ENCODE measurements at regions not wholly inside any gene's neighbourhood (a gene's known extent, or its start where the extent isn't known, plus 50 kb on each side); places are given as distances from the start of the nearest gene placed in this dataset.

- intact Hi-C loops (cut with micrococcal nuclease), result no loop called here
- POLR2A ChIA-PET, result interaction anchor here (1.1 kb wide), 1 partner anchor 42 kb away, joined by 3 read pairs; no protein-coding TSS in a partner anchor
- CTCF ChIA-PET (ENCODE audit: low intra/inter-chr PET ratio), result no interaction called here
- no TSS peak for BruUV-seq (replicated peaks)
- H3K9me3 ChIP-seq (replicated peaks; ENCODE audit: control insufficient read depth, insufficient read depth, low read depth, low read length), result no peaks in the 10 kb centered on the region
- H3K79me2 ChIP-seq (ENCODE audit: control insufficient read depth, insufficient read depth, low read length), result no peaks in the 10 kb centered on the region
- H3K9ac ChIP-seq (ENCODE audit: insufficient read depth in 1 of 2, low read depth in 2 of 2, low read length in 2 of 2), result no peak overlapping the region
- H3K27me3 ChIP-seq (ENCODE audit: control insufficient read depth in 2 of 2, insufficient read depth in 2 of 2, low read length in 2 of 2), result no peaks in the 10 kb centered on the region
- no peaks in the 10 kb centered on the region for H3K9me1 ChIP-seq (ENCODE audit: control insufficient read depth, insufficient read depth, low read length)
- no peak overlapping the region for H3K27ac ChIP-seq (ENCODE audit: extremely low read depth, low read depth, low read length)
- ATAC-seq (no peak), FAIRE-seq (no peak), DNase-seq (ENCODE audit: extremely low read depth in 1 of 4, low spot score in 3 of 4) (no peak)
- no peak overlapping the region for H3K4me3 ChIP-seq
- H3K36me3 ChIP-seq (ENCODE audit: control insufficient read depth, insufficient read depth, low read length), result no peaks in the 10 kb centered on the region
- 0% methylated on average over 2 of the region's 2 CpGs for WGBS (ENCODE audit: insufficient coverage, low coverage, missing lambda C conversion rate)
- H3K4me2 ChIP-seq (ENCODE audit: insufficient read depth, low read length), result no peak overlapping the region
- H2AFZ ChIP-seq (ENCODE audit: low read depth, low read length), result no peak overlapping the region
- no peaks in the 10 kb centered on the region for H3K4me1 ChIP-seq (replicated peaks in 1 of 2; ENCODE audit: control insufficient read depth in 2 of 2, insufficient read depth in 2 of 2, low read length in 2 of 2)
- in situ Hi-C loops (cut with MboI), result no loop called here
- TF ChIP-seq MIER1 (IDR thresholded peaks at IDR 0.05; ENCODE audit: low read depth) (no peak), MAFG (tag; conservative IDR thresholded peaks at IDR 0.05) (peak; percentile 52; the same call in 1 of the 2 replicates)
- no peaks in the 10 kb centered on the region for H4K20me1 ChIP-seq (replicated peaks; ENCODE audit: control insufficient read depth, insufficient read depth, low read length)
Measured at GRCh38 chr1:58418283-58419228, 128.0 kb downstream of the OMA1 start.

- no peak for TF ChIP-seq ZNF280A (IDR thresholded peaks at IDR 0.05; ENCODE audit: low read depth, partially characterized antibody)
- no peak for TF ChIP-seq RFX5 (IDR thresholded peaks at IDR 0.05; ENCODE audit: low read depth, low read length)
- no peak for TF ChIP-seq KDM4B (IDR thresholded peaks at IDR 0.05; ENCODE audit: borderline replicate concordance in 2 of 2, low read depth in 1 of 2)
- TF ChIP-seq ZBTB5 (IDR thresholded peaks at IDR 0.05), result no peak
- TF ChIP-seq CHD2 (IDR thresholded peaks at IDR 0.05; ENCODE audit: low read depth, low read length), result no peak
- TF ChIP-seq ZBTB9 (CRISPR knock-in tag; IDR thresholded peaks at IDR 0.05), result no peak
- no peak for TF ChIP-seq KAT7 (CRISPR knock-in tag; IDR thresholded peaks at IDR 0.05; ENCODE audit: borderline replicate concordance)
- peaks cover 0 to 2% of the 10 kb centered on the region in 2 experiments; a peak in 2 of 5 replicates for H3K27me3 ChIP-seq (ENCODE audit: control insufficient read depth in 2 of 2, insufficient read depth in 2 of 2, low read length in 2 of 2)
- no peak for ATAC-seq
- DNase-seq (ENCODE audit: extremely low read depth in 1 of 4, low spot score in 3 of 4), result no peak
- no peak overlapping the region for H3K9ac ChIP-seq (ENCODE audit: insufficient read depth in 1 of 2, low read depth in 2 of 2, low read length in 2 of 2)
- ChIA-PET CTCF (ENCODE audit: low intra/inter-chr PET ratio) (no interaction called here), POLR2A (interaction anchor here (0.6 kb wide), 1 partner anchor 22 kb away, joined by 3 read pairs; no protein-coding TSS in a partner anchor)
- no peaks in the 10 kb centered on the region for H3K9me3 ChIP-seq (replicated peaks; ENCODE audit: control insufficient read depth, insufficient read depth, low read depth, low read length)
- WGBS (ENCODE audit: insufficient coverage, low coverage, missing lambda C conversion rate), result 0% methylated on average over 4 of the region's 4 CpGs
- H3K4me1 ChIP-seq (replicated peaks in 1 of 2; ENCODE audit: control insufficient read depth in 2 of 2, insufficient read depth in 2 of 2, low read length in 2 of 2), result no peaks in the 10 kb centered on the region
- no peak overlapping the region for H2AFZ ChIP-seq (ENCODE audit: low read depth, low read length)
- H3K4me2 ChIP-seq (ENCODE audit: insufficient read depth, low read length), result no peak overlapping the region
- in situ Hi-C loops (cut with MboI) (no loop called here), intact Hi-C loops (cut with micrococcal nuclease) (no loop called here)
- H3K9me1 ChIP-seq (ENCODE audit: control insufficient read depth, insufficient read depth, low read length), result no peaks in the 10 kb centered on the region
- H3K4me3 ChIP-seq, result no peak overlapping the region
- no peaks in the 10 kb centered on the region; the same call in 1 of the 2 replicates for H4K20me1 ChIP-seq (replicated peaks; ENCODE audit: control insufficient read depth, insufficient read depth, low read length)
- H3K27ac ChIP-seq (ENCODE audit: extremely low read depth, low read depth, low read length), result no peak overlapping the region
- no peaks in the 10 kb centered on the region for H3K79me2 ChIP-seq (ENCODE audit: control insufficient read depth, insufficient read depth, low read length)
- no peaks in the 10 kb centered on the region for H3K36me3 ChIP-seq (ENCODE audit: control insufficient read depth, insufficient read depth, low read length)
- no peak for FAIRE-seq
- BruUV-seq (replicated peaks), result no TSS peak
Measured at GRCh38 chr1:58412071-58412580, 134.4 kb downstream of the OMA1 start.

Data from K562 (cell line).